GM18951 (cell line): ENCODE measurements at regions not wholly inside any gene's neighbourhood (a gene's known extent, or its start where the extent isn't known, plus 50 kb on each side); places are given as distances from the start of the nearest gene placed in this dataset.

Experiments used
- POLR2A ChIP-seq: IDR thresholded peaks from 4 replicates; pipeline ENCODE4 v1.6.1; 2011; ENCODE audit warnings: mild to moderate bottlenecking; ENCODE audit not compliant: insufficient read length, insufficient read depth; ENCODE audit errors: extremely low read depth
- in situ Hi-C: fragments of 300-500 bp; cut with MboI; formaldehyde crosslinking; loops from one replicate; pipeline ENCODE4 v1.12.0; 2022; ENCODE audit warnings: low sequenced_read_pairs, mixed read lengths, inconsistent platforms; ENCODE audit not compliant: unreplicated experiment

- TF ChIP-seq POLR2A, result no peak
- in situ Hi-C loops, result loop anchor here (25.0 kb wide), 1 partner anchor 1285 kb away; no protein-coding TSS in a partner anchor
These were observed 1061.6 kb upstream of the FANCL start for GRCh38 chr2:59302683-59303082.

GRCh38 chr2:59301466-59302402 is 1060.6 kb upstream of the FANCL start:
- in situ Hi-C loops, result loop anchor here (25.0 kb wide), 1 partner anchor 1286 kb away; no protein-coding TSS in a partner anchor
- no peak for TF ChIP-seq POLR2A

- in situ Hi-C loops, result no loop called here
- no peak for TF ChIP-seq POLR2A
These were observed 1056.7 kb upstream of the FANCL start for GRCh38 chr2:59297816-59298215.

GRCh38 chr2:59296279-59296678 is 1055.2 kb upstream of the FANCL start:
- in situ Hi-C loops, result no loop called here

GRCh38 chr2:59295524-59296162 is 1054.5 kb upstream of the FANCL start:
- in situ Hi-C loops, result no loop called here
- no peak for TF ChIP-seq POLR2A

More at GRCh38 chr2:59296279-59296678, 1055.2 kb upstream of the FANCL start:
- no peak for TF ChIP-seq POLR2A

GRCh38 chr2:59288771-59289170 is 1047.6 kb upstream of the FANCL start:
- in situ Hi-C loops, result no loop called here
- no peak for TF ChIP-seq POLR2A

- in situ Hi-C loops, result no loop called here
- no peak for TF ChIP-seq POLR2A
These were observed 1041.4 kb upstream of the FANCL start for GRCh38 chr2:59282374-59283057.

- no peak for TF ChIP-seq POLR2A
- in situ Hi-C loops, result no loop called here
These were observed 1036.5 kb upstream of the FANCL start for GRCh38 chr2:59277671-59278070.

GRCh38 chr2:59276917-59277316 is 1035.8 kb upstream of the FANCL start:
- in situ Hi-C loops, result no loop called here
- no peak for TF ChIP-seq POLR2A

GRCh38 chr2:59276033-59276432 is 1034.9 kb upstream of the FANCL start:
- in situ Hi-C loops, result no loop called here
- TF ChIP-seq POLR2A, result no peak

GRCh38 chr2:59266453-59266852 is 1025.3 kb upstream of the FANCL start:
- no peak for TF ChIP-seq POLR2A

GRCh38 chr2:59259913-59260312 is 1018.8 kb upstream of the FANCL start:
- TF ChIP-seq POLR2A, result no peak
- in situ Hi-C loops, result no loop called here

More at GRCh38 chr2:59266453-59266852, 1025.3 kb upstream of the FANCL start:
- in situ Hi-C loops, result no loop called here

- in situ Hi-C loops, result no loop called here
- TF ChIP-seq POLR2A, result no peak
These were observed 1015.2 kb upstream of the FANCL start for GRCh38 chr2:59256290-59256689.
